Esophagus muscularis mucosa (tissue), 4 donors: ENCODE measurements at regions not wholly inside any gene's neighbourhood (a gene's known extent, or its start where the extent isn't known, plus 50 kb on each side); places are given as distances from the start of the nearest gene placed in this dataset.

Source experiments
- DNase-seq: peaks from one replicate; pipeline ENCODE4 v3.0.0-alpha.2; 2017; ENCODE audit errors: extremely low spot score
- H3K27ac ChIP-seq, 4 donors: fragments of 200-600 bp; sonication (generic); replicated peaks in 1 of 4; 1 replicate in 3 of 4; 2 replicates in 1 of 4; pipeline ENCODE4 v1.5.1; 2016 to 2019; ENCODE audit warnings: mild to moderate bottlenecking in 1 of 4
- H3K27me3 ChIP-seq, 4 donors: fragments of 200-600 bp; sonication (generic); one replicate each; pipeline versions ENCODE4 v1.5.1 to v1.6.0; 2016 to 2019
- H3K36me3 ChIP-seq, 4 donors: fragments of 200-600 bp; sonication (generic); one replicate each; pipeline ENCODE4 v1.5.1; 2016 to 2019
- H3K4me1 ChIP-seq, 4 donors: fragments of 200-600 bp; sonication (generic); one replicate each; pipeline ENCODE4 v1.5.1; 2016 to 2019
- H3K4me3 ChIP-seq, 4 donors: fragments of 200-600 bp; sonication (generic); 1 replicate in 2 of 4; 2 replicates in 2 of 4; pipeline ENCODE4 v1.5.1; 2016 to 2019; ENCODE audit warnings: mild to moderate bottlenecking in 4 of 4, moderate library complexity in 1 of 4
- H3K9me3 ChIP-seq, 4 donors: fragments of 200-600 bp; sonication (generic); 1 replicate in 3 of 4; 2 replicates in 1 of 4; pipeline ENCODE4 v1.5.1; 2016 to 2019
- CTCF ChIP-seq, 3 experiments: fragments of 200-600 bp in 2 of 3; fragments of 450-650 bp in 1 of 3; sonication (generic) in 2 of 3; IDR thresholded peaks; one replicate each; pipeline ENCODE4 v1.5.1; 2017 to 2019; ENCODE audit warnings: antibody characterized with exemption in 3 of 3, mild to moderate bottlenecking in 2 of 3, moderate library complexity in 1 of 3
- EP300 ChIP-seq: sonication (generic); formaldehyde crosslinking; IDR thresholded peaks from one replicate; pipeline ENCODE4 v1.6.1; 2017; ENCODE audit warnings: antibody characterized with exemption
- POLR2A ChIP-seq: fragments of 450-650 bp; IDR thresholded peaks from one replicate; pipeline ENCODE4 v1.6.1; 2017; ENCODE audit warnings: antibody characterized with exemption, moderate library complexity, mild to moderate bottlenecking, low read depth
- POLR2AphosphoS5 ChIP-seq, 2 donors: sonication (generic); formaldehyde crosslinking; IDR thresholded peaks; one replicate each; pipeline ENCODE4 v1.6.1; 2017; ENCODE audit warnings: antibody characterized with exemption in 2 of 2
- WGBS: methylation state at CpG from one replicate; pipeline ENCODE4 v1.1.5; 2018; 5-methylcytosine and 5-hydroxymethylcytosine counted together
- intact Hi-C: fragments of 100-400 bp; cut with DNase I; formaldehyde crosslinking; loops from one replicate; pipeline ENCODE4 v1.15.1; 2023

- DNase-seq: no peak
- TF ChIP-seq POLR2AphosphoS5 (IDR thresholded peaks at IDR 0.05): no peak
- no peak for TF ChIP-seq EP300
- no peak for TF ChIP-seq CTCF (IDR thresholded peaks at IDR 0.05)
- no peak for TF ChIP-seq POLR2A
- H3K36me3 ChIP-seq: no peaks in the 10 kb centered on the region
- WGBS: 79% methylated on average over 3 of the region's 3 CpGs
- intact Hi-C loops: no loop called here
- no peaks in the 10 kb centered on the region for H3K4me1 ChIP-seq
- no peaks in the 10 kb centered on the region for H3K9me3 ChIP-seq
- no peaks in the 10 kb centered on the region for H3K27me3 ChIP-seq
- H3K4me3 ChIP-seq: no peak overlapping the region
- H3K27ac ChIP-seq: no peak overlapping the region
Observed at GRCh38 chr11:121958323-121958970, 157.6 kb downstream of the BLID start.

DNA sequence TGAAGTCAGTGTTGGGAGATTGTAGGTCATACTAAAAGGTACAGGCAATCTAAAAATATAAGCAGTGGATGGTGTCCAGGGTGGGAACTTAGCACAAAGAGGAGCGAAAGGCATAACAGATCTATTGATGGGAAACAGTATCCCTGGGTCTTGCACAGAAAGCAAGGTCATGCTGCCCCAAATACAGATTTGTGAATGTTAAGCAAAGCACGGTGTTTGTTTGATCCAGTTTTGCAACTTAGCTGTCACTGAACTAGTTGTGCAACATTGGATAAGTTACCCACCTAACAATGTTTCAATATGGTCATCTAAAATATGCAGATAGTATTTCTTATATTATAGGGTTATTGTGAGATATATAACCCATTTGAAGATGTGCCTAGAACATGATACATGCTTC, 162.9 kb downstream of the BLID start:
- no peaks in the 10 kb centered on the region for H3K36me3 ChIP-seq
- intact Hi-C loops: no loop called here
- no peak for DNase-seq

GRCh38 chr11:121950160-121950559, 165.9 kb downstream of the BLID start:
- no peak overlapping the region for H3K27ac ChIP-seq
- H3K36me3 ChIP-seq: no peaks in the 10 kb centered on the region
- no peak for DNase-seq
- H3K9me3 ChIP-seq: no peaks in the 10 kb centered on the region
- intact Hi-C loops: no loop called here
- TF ChIP-seq EP300: no peak
- no peak for TF ChIP-seq POLR2A
- TF ChIP-seq POLR2AphosphoS5 (IDR thresholded peaks at IDR 0.05): no peak
- no peak for TF ChIP-seq CTCF (IDR thresholded peaks at IDR 0.05)
- H3K4me3 ChIP-seq: no peak overlapping the region
- no peaks in the 10 kb centered on the region for H3K4me1 ChIP-seq
- no peaks in the 10 kb centered on the region for H3K27me3 ChIP-seq
- WGBS: 99% methylated on average over 3 of the region's 3 CpGs

More for the DNA sequence above, 162.9 kb downstream of the BLID start:
- Histone ChIP-seq H3K4me1 (no peaks in the 10 kb centered on the region), H3K4me3 (no peak overlapping the region), H3K27me3 (no peaks in the 10 kb centered on the region), H3K9me3 (no peaks in the 10 kb centered on the region), H3K27ac (no peak overlapping the region)
- WGBS: 93% methylated on average over 2 of the region's 2 CpGs
- TF ChIP-seq CTCF (IDR thresholded peaks at IDR 0.05) (no peak), POLR2AphosphoS5 (IDR thresholded peaks at IDR 0.05) (no peak), EP300 (no peak), POLR2A (no peak)

GRCh38 chr11:121946514-121946913, 169.5 kb downstream of the BLID start:
- no peaks in the 10 kb centered on the region for H3K4me1 ChIP-seq
- no peak for DNase-seq
- 80% methylated on average over 3 of the region's 3 CpGs for WGBS
- H3K36me3 ChIP-seq: no peaks in the 10 kb centered on the region
- H3K9me3 ChIP-seq: no peaks in the 10 kb centered on the region
- intact Hi-C loops: no loop called here
- no peak overlapping the region for H3K4me3 ChIP-seq
- TF ChIP-seq POLR2AphosphoS5 (IDR thresholded peaks at IDR 0.05) (no peak), POLR2A (no peak), CTCF (IDR thresholded peaks at IDR 0.05) (no peak), EP300 (no peak)
- no peak overlapping the region for H3K27ac ChIP-seq
- H3K27me3 ChIP-seq: no peaks in the 10 kb centered on the region
